ENCODE measurements at regions not wholly inside any gene's neighbourhood (a gene's known extent, or its start where the extent isn't known, plus 50 kb on each side); places are given as distances from the start of the nearest gene placed in this dataset.
"Not testable (repeated sequence)": the region's sequence is repeated elsewhere in the genome, so short reads cannot be mapped to it uniquely, and the experiment has no call there.

- H3K4me2 ChIP-seq (ENCODE audit: control insufficient read depth, extremely low read depth, insufficient read depth, low read depth, low read length); H3K9me1 ChIP-seq (ENCODE audit: control insufficient read depth, extremely low read depth, insufficient read depth, low read length); DNase-seq (ENCODE audit: low read depth, low spot score); dilution Hi-C loops (cut with MboI; ENCODE audit: extremely low pct_ligation_motif_present, low sequenced_read_pairs); H2AFZ ChIP-seq (ENCODE audit: control insufficient read depth, low read length); H3K79me2 ChIP-seq (ENCODE audit: control insufficient read depth, insufficient read depth, low read length); H3K27ac ChIP-seq (ENCODE audit: control insufficient read depth, insufficient read depth, low read length); H3K27me3 ChIP-seq (ENCODE audit: control insufficient read depth, extremely low read depth, insufficient read depth, low read length); FAIRE-seq; H3K9me3 ChIP-seq (ENCODE audit: control insufficient read depth, low read depth, low read length); H4K20me1 ChIP-seq (ENCODE audit: control insufficient read depth, extremely low read depth, insufficient read depth, low read length); H3K4me1 ChIP-seq (ENCODE audit: control insufficient read depth, extremely low read depth, insufficient read depth, low read length); H3K4me3 ChIP-seq (ENCODE audit: control insufficient read depth in 2 of 3, extremely low read depth in 1 of 3, insufficient read depth in 2 of 3, low read depth in 1 of 3, low read length in 3 of 3); H3K36me3 ChIP-seq (ENCODE audit: control insufficient read depth in 2 of 2, extremely low read depth in 1 of 2, insufficient read depth in 2 of 2, low read length in 2 of 2); H3K9ac ChIP-seq (ENCODE audit: control insufficient read depth, extremely low read depth, insufficient read depth, low read length): not testable (repeated sequence)
These were observed 108.1 kb downstream of the PROX1 start for GRCh38 chr1:214095896-214096295.

GRCh38 chr1:214101246-214101645, 113.5 kb downstream of the PROX1 start:
- peaks cover 2% of the 10 kb centered on the region for H3K9me3 ChIP-seq (ENCODE audit: control insufficient read depth, low read depth, low read length)
- no peak overlapping the region for H3K9ac ChIP-seq (ENCODE audit: control insufficient read depth, extremely low read depth, insufficient read depth, low read length)
- DNase-seq (ENCODE audit: low read depth, low spot score), result no peak
- dilution Hi-C loops (cut with MboI; ENCODE audit: extremely low pct_ligation_motif_present, low sequenced_read_pairs), result no loop called here
- no peak for FAIRE-seq
- H3K27ac ChIP-seq (ENCODE audit: control insufficient read depth, insufficient read depth, low read length), result no peak overlapping the region
- no peaks in the 10 kb centered on the region for H3K36me3 ChIP-seq (ENCODE audit: control insufficient read depth in 2 of 2, extremely low read depth in 1 of 2, insufficient read depth in 2 of 2, low read length in 2 of 2)
- H2AFZ ChIP-seq (ENCODE audit: control insufficient read depth, low read length), result no peak overlapping the region
- H3K4me2 ChIP-seq (ENCODE audit: control insufficient read depth, extremely low read depth, insufficient read depth, low read depth, low read length), result no peak overlapping the region
- H3K4me3 ChIP-seq (ENCODE audit: control insufficient read depth in 2 of 3, extremely low read depth in 1 of 3, insufficient read depth in 2 of 3, low read depth in 1 of 3, low read length in 3 of 3), result no peak overlapping the region
- H3K4me1 ChIP-seq (ENCODE audit: control insufficient read depth, extremely low read depth, insufficient read depth, low read length), result peaks cover 8% of the 10 kb centered on the region
- no peaks in the 10 kb centered on the region for H3K79me2 ChIP-seq (ENCODE audit: control insufficient read depth, insufficient read depth, low read length)
- no peak for TF ChIP-seq EZH2 (IDR thresholded peaks at IDR 0.05; ENCODE audit: low read length)
- TF ChIP-seq CTCF (optimal IDR thresholded peaks at IDR 0.05 in 1 of 3, IDR thresholded peaks at IDR 0.05 in 1 of 3, conservative IDR thresholded peaks at IDR 0.05 in 1 of 3; ENCODE audit: extremely low read depth in 1 of 3, insufficient read depth in 2 of 3, low read length in 3 of 3), result no peak
- no peaks in the 10 kb centered on the region for H3K27me3 ChIP-seq (ENCODE audit: control insufficient read depth, extremely low read depth, insufficient read depth, low read length)
- H4K20me1 ChIP-seq (ENCODE audit: control insufficient read depth, extremely low read depth, insufficient read depth, low read length), result no peaks in the 10 kb centered on the region
- no peaks in the 10 kb centered on the region for H3K9me1 ChIP-seq (ENCODE audit: control insufficient read depth, extremely low read depth, insufficient read depth, low read length)

GRCh38 chr1:214101828-214102227, 114.1 kb downstream of the PROX1 start:
- H3K9me1 ChIP-seq (ENCODE audit: control insufficient read depth, extremely low read depth, insufficient read depth, low read length), result no peaks in the 10 kb centered on the region
- dilution Hi-C loops (cut with MboI; ENCODE audit: extremely low pct_ligation_motif_present, low sequenced_read_pairs), result no loop called here
- no peaks in the 10 kb centered on the region for H3K27me3 ChIP-seq (ENCODE audit: control insufficient read depth, extremely low read depth, insufficient read depth, low read length)
- H3K4me2 ChIP-seq (ENCODE audit: control insufficient read depth, extremely low read depth, insufficient read depth, low read depth, low read length), result no peak overlapping the region
- H3K4me3 ChIP-seq (ENCODE audit: control insufficient read depth in 2 of 3, extremely low read depth in 1 of 3, insufficient read depth in 2 of 3, low read depth in 1 of 3, low read length in 3 of 3), result no peak overlapping the region
- H3K9me3 ChIP-seq (ENCODE audit: control insufficient read depth, low read depth, low read length), result peaks cover 2% of the 10 kb centered on the region
- H3K4me1 ChIP-seq (ENCODE audit: control insufficient read depth, extremely low read depth, insufficient read depth, low read length), result peaks cover 8% of the 10 kb centered on the region
- H2AFZ ChIP-seq (ENCODE audit: control insufficient read depth, low read length), result no peak overlapping the region
- H3K27ac ChIP-seq (ENCODE audit: control insufficient read depth, insufficient read depth, low read length), result no peak overlapping the region
- H3K79me2 ChIP-seq (ENCODE audit: control insufficient read depth, insufficient read depth, low read length), result no peaks in the 10 kb centered on the region
- no peak for FAIRE-seq
- H3K9ac ChIP-seq (ENCODE audit: control insufficient read depth, extremely low read depth, insufficient read depth, low read length), result no peak overlapping the region
- no peaks in the 10 kb centered on the region for H4K20me1 ChIP-seq (ENCODE audit: control insufficient read depth, extremely low read depth, insufficient read depth, low read length)
- no peak for DNase-seq (ENCODE audit: low read depth, low spot score)
- TF ChIP-seq EZH2 (IDR thresholded peaks at IDR 0.05; ENCODE audit: low read length) (no peak), CTCF (optimal IDR thresholded peaks at IDR 0.05 in 1 of 3, IDR thresholded peaks at IDR 0.05 in 1 of 3, conservative IDR thresholded peaks at IDR 0.05 in 1 of 3; ENCODE audit: extremely low read depth in 1 of 3, insufficient read depth in 2 of 3, low read length in 3 of 3) (no peak)
- no peaks in the 10 kb centered on the region for H3K36me3 ChIP-seq (ENCODE audit: control insufficient read depth in 2 of 2, extremely low read depth in 1 of 2, insufficient read depth in 2 of 2, low read length in 2 of 2)

Data from keratinocyte (primary cell).